GM12891 (cell line): ENCODE measurements at regions not wholly inside any gene's neighbourhood (a gene's known extent, or its start where the extent isn't known, plus 50 kb on each side); places are given as distances from the start of the nearest gene placed in this dataset.

Source experiments
- PAX5 ChIP-seq: IDR thresholded peaks from 2 replicates; pipeline ENCODE4 v1.6.1; 2011; ENCODE audit warnings: low read length, moderate library complexity, mild to moderate bottlenecking; ENCODE audit not compliant: insufficient read depth, severe bottlenecking
- POLR2A ChIP-seq: IDR thresholded peaks from 2 replicates; pipeline ENCODE4 v1.6.1; 2011; ENCODE audit warnings: low read depth, low read length, control low read depth
- POLR2AphosphoS5 ChIP-seq: IDR thresholded peaks from 2 replicates; pipeline ENCODE4 v1.6.1; 2011; ENCODE audit warnings: low read depth, low read length, control low read depth
- POU2F2 ChIP-seq: IDR thresholded peaks from 2 replicates; pipeline ENCODE4 v1.6.1; 2011; ENCODE audit warnings: low read depth, mild to moderate bottlenecking, control low read depth, low read length, moderate library complexity
- SPI1 ChIP-seq: IDR thresholded peaks from 2 replicates; pipeline ENCODE4 v1.6.1; 2011; ENCODE audit warnings: low read depth, low read length, control low read depth
- TAF1 ChIP-seq: IDR thresholded peaks from 2 replicates; pipeline ENCODE4 v1.6.1; 2011; ENCODE audit warnings: low read depth, low read length, control low read depth

- TF ChIP-seq TAF1, result no peak
- TF ChIP-seq POLR2AphosphoS5, result no peak
- TF ChIP-seq POLR2A, result no peak
- TF ChIP-seq POU2F2, result no peak
- no peak for TF ChIP-seq PAX5
- no peak for TF ChIP-seq SPI1
Measured at GRCh38 chr21:27827972-27828371, 861.1 kb upstream of the ADAMTS5 start.
